Frontal cortex (tissue), 3 donors: ENCODE measurements at regions not wholly inside any gene's neighbourhood (a gene's known extent, or its start where the extent isn't known, plus 50 kb on each side); places are given as distances from the start of the nearest gene placed in this dataset.

Source experiments
- DNase-seq, 2 donors: peaks; one replicate each; pipeline ENCODE4 v3.0.0; 2012; ENCODE audit warnings: low spot score in 2 of 2
- FAIRE-seq: peaks from 2 replicates; lab custom pipeline; 2012; peaks lifted over from hg19 to GRCh38; lab: Jason Lieb, UNC
- donor health status: control.
- donor health status: control.
- donor health status: control.

- FAIRE-seq = no peak
- DNase-seq = peak in 1 of 2 donors; percentile 33
Measured at GRCh38 chr3:127101411-127102187, 91.3 kb upstream of the PRR23E start.

GRCh38 chr3:127102188-127102520, 90.8 kb upstream of the PRR23E start:
- no peak for FAIRE-seq
- DNase-seq = no peak

- DNase-seq (no peak), FAIRE-seq (no peak)
Measured at GRCh38 chr3:127102587-127102986, 90.3 kb upstream of the PRR23E start.

DNA sequence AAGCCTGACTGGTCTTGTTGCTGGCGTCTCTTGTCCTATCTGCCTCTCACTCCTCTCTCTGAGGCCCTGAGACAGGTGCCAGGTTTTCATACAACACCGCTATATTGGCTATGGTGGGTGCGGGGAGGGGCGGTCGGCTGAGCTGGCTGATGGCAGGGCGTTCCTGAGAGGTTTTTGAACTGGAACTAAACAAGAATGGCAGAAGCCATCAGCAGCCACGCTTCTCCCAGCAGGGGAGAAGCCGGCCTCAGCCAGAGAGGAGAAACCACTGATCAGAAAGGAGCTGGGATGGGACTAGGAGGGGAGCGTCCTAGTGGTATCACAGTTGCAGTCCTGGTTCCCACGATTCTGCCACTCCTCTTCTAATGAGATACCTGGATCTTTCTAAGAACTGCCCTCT, 89.9 kb upstream of the PRR23E start:
- no peak for FAIRE-seq
- no peak for DNase-seq

GRCh38 chr3:127104586-127104985, 88.3 kb upstream of the PRR23E start:
- no peak for DNase-seq
- no peak for FAIRE-seq

DNA sequence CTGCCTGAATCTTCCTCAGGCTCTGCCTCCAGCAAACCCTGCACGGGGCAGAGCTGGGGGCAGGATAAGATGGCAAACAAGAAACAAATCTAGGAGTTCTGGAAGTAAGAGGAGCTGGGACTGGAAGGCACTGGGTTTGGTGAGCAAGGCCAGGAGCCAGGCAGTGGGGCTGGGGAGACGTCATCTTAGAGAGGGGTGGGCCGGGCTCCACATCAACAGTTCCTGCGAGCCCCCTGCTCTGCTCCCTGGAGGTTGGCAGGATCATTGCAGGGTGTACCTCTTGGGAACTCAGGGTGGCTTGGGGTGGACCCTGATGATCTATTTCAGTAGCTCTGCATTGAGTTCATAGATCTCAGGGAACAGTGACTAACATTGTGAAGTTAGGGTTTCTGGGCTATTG, 87.3 kb upstream of the PRR23E start:
- FAIRE-seq = no peak

DNA sequence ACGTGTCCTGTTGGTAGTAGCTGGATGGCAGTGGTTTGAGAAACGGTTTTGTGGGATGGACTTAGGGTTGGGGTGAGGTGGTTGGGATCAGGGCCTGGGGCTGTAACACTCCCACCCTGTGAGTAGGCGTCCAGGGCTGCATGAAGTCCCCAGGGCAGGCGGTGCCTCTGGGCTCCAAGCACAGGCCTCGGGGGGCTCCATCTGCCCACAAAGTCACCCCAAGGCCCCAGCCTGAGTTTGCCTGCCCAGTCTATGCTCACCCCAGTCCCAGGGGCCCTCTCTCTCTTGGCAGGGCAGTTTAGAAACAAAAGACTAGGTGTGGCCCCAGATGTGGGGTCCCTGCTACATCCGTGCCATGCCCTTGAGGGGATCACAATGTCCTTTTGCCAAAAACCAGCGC, 86.9 kb upstream of the PRR23E start:
- FAIRE-seq = no peak
- DNase-seq = no peak

More for the DNA sequence above, 87.3 kb upstream of the PRR23E start:
- DNase-seq = no peak

DNA sequence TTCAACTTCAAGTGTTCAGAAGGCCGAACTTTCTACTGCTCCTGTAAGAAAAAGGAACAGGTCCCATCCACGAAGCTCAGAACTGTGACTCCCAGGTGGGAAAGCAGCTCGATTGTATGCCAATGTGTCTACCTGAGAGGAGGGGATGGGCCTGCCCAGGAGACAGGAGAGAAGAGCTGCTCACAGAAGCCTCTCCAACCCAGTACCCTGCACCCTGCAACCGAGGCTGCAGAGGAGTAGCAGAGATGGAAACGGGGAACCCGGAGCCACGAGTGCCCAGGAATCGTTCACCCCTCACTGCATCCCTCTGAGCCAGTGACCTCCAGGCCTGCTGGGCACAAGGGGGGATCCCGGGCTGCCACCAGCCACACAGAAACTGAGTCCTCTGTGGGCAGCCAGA, 86.5 kb upstream of the PRR23E start:
- FAIRE-seq (no peak), DNase-seq (no peak)

- no peak for DNase-seq
- no peak for FAIRE-seq
Measured at GRCh38 chr3:127107002-127107401, 85.9 kb upstream of the PRR23E start.

DNA sequence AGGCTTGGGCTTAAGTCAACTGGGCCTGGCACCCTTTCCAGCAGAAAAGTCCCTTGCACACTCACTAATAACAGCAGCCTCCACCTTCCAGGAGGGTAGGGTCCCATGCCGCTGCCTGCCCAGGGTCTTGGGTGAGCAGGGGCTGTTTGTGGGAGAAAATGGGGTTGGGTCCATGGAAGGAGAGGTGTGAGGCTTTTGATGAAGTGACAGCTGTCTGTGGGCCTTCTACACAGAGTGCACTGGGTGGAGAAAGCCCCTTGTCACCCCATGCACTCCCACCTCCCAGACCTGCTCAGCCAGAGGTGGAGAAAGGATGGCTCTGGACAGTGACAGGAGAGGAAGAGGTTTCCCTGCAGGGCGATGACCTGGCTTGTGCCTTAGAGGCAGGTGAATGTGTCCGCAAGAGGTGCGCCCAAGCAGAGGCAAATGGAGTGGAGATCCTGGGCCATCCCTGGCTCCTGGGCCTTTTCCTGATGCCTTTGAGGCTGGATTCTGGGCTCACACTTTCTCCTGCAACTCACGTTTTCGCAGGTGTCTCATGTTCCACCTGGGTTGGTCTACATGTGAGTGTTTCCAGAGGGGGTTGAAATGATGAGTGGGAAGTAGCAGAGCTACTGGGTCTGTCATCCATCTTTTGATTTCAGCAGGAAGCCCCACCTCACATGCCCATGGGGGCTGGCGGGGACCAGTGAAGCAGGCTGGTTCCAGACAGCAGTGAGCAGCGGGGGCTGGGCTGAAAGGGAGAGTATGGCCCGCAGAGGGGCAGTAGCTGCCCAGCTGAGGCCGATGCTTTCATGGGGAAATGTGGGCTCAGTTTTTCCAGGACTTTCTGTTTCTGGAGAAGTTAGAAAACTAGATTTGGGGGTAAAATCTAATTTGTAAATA, 85.2 kb upstream of the PRR23E start:
- no peak for DNase-seq
- no peak for FAIRE-seq

GRCh38 chr3:127108796-127109195, 84.1 kb upstream of the PRR23E start:
- no peak for DNase-seq
- FAIRE-seq = no peak

GRCh38 chr3:127110982-127111693, 81.8 kb upstream of the PRR23E start:
- FAIRE-seq (no peak), DNase-seq (no peak)

DNA sequence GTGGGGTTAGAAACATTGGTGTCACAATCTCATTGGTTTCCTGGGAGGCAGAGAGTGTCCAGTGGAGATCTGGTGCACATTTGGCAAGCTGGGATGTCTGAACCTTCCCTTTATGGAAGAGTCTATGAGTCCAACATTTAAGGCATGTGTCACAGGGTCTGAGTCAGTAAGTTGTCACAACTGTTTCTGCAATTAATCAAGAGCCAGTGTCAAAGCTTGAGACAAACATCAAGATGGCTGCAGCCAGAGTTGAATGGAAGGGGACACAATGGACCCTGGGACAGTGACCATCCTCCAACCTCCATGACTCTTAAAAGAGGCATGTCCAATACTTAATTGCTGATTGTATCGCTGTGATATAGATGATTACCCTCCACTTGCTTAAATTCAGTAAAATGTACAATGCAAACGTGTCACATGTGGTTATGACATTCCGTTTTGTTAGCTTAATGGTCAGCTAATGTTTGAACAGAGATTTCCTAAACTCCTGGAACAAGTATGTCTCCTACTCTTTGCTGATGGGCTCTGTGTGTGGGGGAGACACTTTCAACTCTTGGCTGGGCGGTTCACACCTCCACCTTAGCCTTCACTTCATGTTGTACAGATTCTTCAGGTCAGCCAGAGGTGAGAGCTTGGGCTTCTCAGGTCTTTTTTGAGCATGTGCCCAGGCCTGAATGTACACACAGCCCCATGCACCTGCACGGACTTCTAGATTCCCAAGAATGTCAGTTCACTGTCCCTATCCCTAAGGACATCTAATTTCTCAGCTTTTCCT, 79.9 kb upstream of the PRR23E start:
- DNase-seq (no peak), FAIRE-seq (no peak)

- DNase-seq = no peak
- FAIRE-seq = no peak
Measured at GRCh38 chr3:127113571-127113891, 79.4 kb upstream of the PRR23E start.

DNA sequence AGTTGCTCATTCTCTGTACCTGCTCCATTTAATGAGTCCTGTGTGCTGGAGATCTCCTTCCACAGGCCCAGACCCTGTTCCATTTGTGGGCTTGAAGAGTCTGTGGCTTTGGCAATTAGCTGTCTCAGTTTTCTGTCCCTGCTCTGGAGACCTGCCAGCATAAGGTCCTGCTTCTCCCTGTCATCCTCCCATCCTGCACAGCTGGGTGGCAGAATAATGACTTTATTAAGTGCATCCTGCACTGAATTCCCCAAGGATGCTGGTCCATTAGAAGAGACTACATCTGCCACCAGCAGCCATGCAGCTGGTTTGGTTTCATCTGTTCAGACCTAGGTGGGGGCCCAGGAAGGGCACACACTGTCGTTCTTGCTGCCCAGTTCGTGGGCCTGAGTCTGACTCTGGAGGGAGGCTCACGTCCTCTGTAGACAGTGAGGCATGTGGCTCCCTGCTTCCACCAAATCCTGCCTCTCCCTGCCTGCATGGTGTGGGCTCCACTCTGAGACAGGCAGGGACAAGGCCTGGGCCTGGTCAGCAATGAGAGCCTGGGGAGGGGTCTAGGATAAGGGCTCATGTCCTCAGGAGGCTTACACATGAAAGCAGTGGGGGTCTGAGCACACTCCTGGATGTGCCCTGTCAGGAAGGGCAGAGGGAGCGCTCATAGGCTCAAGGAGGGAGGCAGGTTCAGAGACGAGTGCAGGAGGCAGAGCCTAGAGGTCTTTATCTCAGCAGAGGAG, 78.4 kb upstream of the PRR23E start:
- FAIRE-seq (no peak), DNase-seq (no peak)

GRCh38 chr3:127115691-127116351, 77.1 kb upstream of the PRR23E start:
- FAIRE-seq (no peak), DNase-seq (no peak)

DNA sequence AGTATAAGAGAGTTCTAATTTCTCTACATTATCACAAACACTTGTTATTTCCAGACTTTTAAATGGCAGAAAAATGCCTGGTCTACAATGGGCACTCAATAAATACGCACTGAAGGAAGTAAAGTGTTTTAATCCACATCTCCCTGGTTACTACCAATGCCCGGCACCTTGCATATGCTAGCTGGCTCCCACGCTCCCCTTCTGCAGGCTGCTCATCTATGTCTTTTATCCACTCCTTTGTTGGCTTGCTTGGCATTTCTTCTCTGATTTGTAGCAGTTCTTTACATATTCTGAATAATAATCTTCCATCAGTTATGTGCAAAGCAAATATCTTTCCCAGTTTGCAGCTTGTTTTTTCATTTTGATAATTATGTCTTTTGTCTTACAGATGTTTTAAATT, 74.6 kb upstream of the PRR23E start:
- FAIRE-seq (no peak), DNase-seq (no peak)

DNA sequence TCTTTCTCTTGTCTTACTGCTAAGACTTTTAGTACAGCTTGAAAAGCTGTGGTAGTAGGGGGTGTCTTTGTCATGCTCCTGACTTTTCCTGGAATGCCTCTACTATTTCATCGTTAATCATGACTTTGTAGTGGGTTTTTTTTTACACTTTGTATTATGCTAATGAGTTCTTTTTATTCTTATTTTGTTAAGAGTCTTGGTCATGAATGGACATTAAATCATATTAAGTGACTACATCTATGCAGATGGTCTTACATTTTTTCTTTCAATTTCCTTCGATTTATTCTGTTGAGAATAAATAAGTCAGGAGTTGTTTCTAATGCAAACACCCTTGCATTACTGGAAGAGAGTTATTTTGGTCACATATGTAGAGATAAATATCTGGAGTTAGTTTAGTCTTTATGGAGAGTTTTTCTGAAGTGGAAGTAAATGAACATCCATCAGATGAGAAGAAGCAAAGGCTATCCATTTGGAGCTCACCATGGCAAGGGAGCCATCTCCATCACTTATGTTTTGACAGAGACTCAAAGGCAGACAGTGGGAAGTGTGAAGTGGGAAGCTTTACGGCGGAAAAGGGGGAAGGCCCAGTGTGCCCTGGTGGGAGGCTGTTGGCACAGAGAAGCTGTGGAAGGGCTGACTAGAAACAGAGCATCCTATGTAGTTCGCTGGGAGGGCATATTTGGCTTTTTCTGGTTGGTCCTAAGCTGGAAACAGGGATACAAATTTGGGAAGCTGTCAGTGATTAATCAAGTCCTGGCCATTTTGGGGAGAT, 73.1 kb upstream of the PRR23E start:
- no peak for FAIRE-seq
- DNase-seq = no peak
